GM12874 (cell line): ENCODE measurements at regions not wholly inside any gene's neighbourhood (a gene's known extent, or its start where the extent isn't known, plus 50 kb on each side); places are given as distances from the start of the nearest gene placed in this dataset.

ENCODE experiments used
- TF ChIP-seq, protein P1 (sequence below): IDR thresholded peaks from 2 replicates; pipeline ENCODE4 v1.5.1; 2011; ENCODE audit warnings: low read depth, mild to moderate bottlenecking, control low read depth, low read length, moderate library complexity; ENCODE audit not compliant: insufficient read depth

DNA sequence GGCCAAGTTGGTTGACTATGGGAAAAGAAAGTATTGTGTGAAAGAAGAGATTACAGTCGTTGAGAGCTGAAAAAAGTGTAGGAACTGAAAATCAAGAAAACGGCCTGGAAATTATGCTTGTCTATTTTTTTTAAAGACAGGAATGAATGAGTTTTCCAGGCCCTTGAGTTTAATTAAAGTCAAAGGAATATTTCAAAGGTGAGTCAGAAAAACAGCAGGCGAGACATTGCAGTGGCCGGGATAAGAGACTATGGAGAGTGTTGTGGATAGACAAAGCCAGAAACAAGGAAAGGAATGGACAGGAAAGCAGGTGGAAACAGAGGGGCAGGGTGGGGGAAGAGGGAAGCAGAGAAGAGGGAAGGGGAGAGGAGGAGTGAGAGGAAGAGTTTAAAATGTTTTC, 275.1 kb upstream of the LRTM1 start:
- TF ChIP-seq, protein P1, sequence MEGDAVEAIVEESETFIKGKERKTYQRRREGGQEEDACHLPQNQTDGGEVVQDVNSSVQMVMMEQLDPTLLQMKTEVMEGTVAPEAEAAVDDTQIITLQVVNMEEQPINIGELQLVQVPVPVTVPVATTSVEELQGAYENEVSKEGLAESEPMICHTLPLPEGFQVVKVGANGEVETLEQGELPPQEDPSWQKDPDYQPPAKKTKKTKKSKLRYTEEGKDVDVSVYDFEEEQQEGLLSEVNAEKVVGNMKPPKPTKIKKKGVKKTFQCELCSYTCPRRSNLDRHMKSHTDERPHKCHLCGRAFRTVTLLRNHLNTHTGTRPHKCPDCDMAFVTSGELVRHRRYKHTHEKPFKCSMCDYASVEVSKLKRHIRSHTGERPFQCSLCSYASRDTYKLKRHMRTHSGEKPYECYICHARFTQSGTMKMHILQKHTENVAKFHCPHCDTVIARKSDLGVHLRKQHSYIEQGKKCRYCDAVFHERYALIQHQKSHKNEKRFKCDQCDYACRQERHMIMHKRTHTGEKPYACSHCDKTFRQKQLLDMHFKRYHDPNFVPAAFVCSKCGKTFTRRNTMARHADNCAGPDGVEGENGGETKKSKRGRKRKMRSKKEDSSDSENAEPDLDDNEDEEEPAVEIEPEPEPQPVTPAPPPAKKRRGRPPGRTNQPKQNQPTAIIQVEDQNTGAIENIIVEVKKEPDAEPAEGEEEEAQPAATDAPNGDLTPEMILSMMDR, result no peak

GRCh38 chr3:55202326-55202725, 274.5 kb upstream of the LRTM1 start:
- TF ChIP-seq, protein P1, result no peak

DNA sequence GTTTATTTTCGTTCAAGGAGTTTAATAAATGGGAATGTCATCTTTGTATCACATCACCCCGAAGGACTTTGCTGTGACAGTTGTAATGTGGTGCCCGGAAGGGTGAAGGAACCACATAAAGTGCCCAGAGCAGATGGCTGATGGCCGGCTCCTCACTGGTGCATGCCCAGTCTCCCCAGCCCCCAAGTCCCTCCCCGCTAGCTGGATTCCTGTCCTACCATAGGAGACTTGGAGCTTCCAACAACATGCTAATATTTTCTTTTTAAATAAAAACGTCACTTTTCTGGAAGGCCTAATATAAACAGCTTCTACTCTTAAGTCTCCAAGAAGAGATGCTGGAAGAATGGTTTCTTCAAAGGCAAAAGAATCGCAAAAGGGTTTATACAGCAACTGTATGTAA, 273.9 kb upstream of the LRTM1 start:
- TF ChIP-seq, protein P1, result no peak

GRCh38 chr3:55200906-55201305, 273.0 kb upstream of the LRTM1 start:
- TF ChIP-seq, protein P1, result no peak

- TF ChIP-seq, protein P1, result no peak
Observed at GRCh38 chr3:55198554-55198953, 270.7 kb upstream of the LRTM1 start.

- TF ChIP-seq, protein P1, result no peak
Observed at GRCh38 chr3:55197021-55197420, 269.2 kb upstream of the LRTM1 start.

DNA sequence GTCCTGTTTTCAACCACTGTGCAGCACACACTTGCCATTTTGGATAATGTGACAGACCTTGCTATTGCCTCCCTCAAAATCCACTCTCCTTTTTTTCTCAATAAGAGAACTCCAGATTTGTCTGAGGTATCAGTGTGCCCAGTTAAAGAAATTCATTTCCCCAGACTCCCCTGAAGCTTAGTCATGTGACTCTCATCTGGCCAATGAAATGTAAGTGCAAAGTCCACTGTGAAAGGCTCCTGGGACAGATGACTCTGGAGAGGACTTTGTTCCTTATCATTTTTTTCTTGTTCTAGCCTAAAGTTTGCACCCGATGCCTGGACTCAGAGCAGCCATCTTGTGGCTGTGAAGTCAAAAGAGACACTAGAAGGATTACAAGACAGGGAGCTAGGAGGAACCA, 268.6 kb upstream of the LRTM1 start:
- TF ChIP-seq, protein P1, result no peak

DNA sequence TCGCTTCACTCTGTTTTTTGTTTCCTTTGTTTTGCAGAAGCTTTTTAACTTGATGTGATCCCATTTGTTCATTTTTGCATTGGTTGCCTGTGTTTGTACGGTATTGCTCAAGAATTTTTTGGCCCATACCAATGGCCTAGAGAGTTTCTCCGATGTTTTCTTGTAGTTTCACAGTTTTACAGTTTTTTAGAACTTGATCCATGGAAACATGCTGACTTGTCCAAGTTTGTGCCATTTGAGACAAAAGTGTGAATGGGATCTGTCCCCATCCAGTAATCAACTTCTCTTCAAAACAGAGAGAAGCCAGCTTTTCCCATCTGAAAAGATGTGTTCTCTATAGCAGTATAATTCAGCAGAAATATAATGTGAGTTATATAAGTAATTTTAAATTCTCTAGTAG, 266.5 kb upstream of the LRTM1 start:
- TF ChIP-seq, protein P1, result no peak
